ENCODE measurements at regions not wholly inside any gene's neighbourhood (a gene's known extent, or its start where the extent isn't known, plus 50 kb on each side); places are given as distances from the start of the nearest gene placed in this dataset.

DNA sequence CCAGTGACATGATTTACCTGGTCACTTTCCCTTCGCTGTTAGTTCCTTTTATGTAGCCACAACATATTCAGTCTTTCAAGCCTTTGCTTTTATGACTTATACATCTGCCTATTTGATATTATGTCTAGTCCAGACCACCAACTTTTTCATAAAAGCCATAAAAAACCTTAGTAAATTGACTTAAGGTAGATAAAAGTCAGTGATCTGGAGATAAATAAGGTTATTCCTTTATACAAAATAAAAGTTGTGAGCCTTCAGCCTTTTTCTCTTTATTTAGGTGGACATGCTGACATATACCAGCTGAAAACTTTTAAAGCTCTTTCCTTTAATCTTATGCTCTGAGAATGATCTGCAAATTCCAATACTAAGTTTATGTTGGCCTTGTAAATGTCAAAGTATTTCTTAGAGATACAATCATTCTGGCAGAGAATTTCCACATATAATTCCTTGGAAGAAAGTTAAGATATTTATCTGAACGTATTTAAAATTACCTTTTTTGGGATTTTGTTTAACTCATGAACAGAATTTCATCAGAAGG is 690.4 kb upstream of the CHORDC1 start:
- TF ChIP-seq POLR2A (IDR thresholded peaks at IDR 0.05) (no peak), EP300 (IDR thresholded peaks at IDR 0.05) (no peak)
- TF ChIP-seq, protein P1, sequence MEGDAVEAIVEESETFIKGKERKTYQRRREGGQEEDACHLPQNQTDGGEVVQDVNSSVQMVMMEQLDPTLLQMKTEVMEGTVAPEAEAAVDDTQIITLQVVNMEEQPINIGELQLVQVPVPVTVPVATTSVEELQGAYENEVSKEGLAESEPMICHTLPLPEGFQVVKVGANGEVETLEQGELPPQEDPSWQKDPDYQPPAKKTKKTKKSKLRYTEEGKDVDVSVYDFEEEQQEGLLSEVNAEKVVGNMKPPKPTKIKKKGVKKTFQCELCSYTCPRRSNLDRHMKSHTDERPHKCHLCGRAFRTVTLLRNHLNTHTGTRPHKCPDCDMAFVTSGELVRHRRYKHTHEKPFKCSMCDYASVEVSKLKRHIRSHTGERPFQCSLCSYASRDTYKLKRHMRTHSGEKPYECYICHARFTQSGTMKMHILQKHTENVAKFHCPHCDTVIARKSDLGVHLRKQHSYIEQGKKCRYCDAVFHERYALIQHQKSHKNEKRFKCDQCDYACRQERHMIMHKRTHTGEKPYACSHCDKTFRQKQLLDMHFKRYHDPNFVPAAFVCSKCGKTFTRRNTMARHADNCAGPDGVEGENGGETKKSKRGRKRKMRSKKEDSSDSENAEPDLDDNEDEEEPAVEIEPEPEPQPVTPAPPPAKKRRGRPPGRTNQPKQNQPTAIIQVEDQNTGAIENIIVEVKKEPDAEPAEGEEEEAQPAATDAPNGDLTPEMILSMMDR (IDR thresholded peaks at IDR 0.05) = no peak
- DNase-seq = no peak
- no peaks in the 10 kb centered on the region for H3K9me3 ChIP-seq
- no peaks in the 10 kb centered on the region for H3K36me3 ChIP-seq
- no peak overlapping the region for H3K27ac ChIP-seq
- intact Hi-C loops (cut with DNase I) = no loop called here
- H3K4me1 ChIP-seq (ENCODE audit: insufficient read depth) = no peaks in the 10 kb centered on the region
- no peaks in the 10 kb centered on the region for H3K27me3 ChIP-seq
- WGBS, 3 donors = 48 to 58% (median 50%) methylated on average over 2 of the region's 2 CpGs
- no peak overlapping the region for H3K4me3 ChIP-seq

- intact Hi-C loops (cut with DNase I) = no loop called here
These were observed 689.8 kb upstream of the CHORDC1 start for GRCh38 chr11:90912631-90913030.

DNA sequence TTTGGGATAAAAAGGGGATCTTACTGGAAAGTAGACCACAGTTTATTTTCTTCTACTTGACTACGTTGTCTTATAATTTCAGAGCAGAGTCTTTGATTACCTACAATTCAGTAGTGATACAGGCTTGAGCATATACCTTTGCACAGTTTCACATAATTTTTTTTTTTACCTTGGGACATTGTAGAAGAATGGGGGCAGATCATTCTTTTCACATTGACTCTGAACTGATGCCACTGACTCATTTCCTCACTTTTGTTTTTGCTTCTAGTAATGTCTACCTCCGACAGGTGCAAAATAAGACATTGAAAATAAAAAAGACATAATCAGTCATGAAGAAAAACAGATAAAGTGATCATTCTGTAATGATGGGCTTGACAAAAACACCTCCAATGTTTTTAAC is 688.3 kb upstream of the CHORDC1 start:
- TF ChIP-seq POLR2A (IDR thresholded peaks at IDR 0.05) (no peak), EP300 (IDR thresholded peaks at IDR 0.05) (no peak)
- TF ChIP-seq, protein P1 (IDR thresholded peaks at IDR 0.05) = no peak
- DNase-seq = no peak
- 87 to 90% (median 89%) methylated on average over 2 of the region's 2 CpGs for WGBS, 3 donors
- Histone ChIP-seq H3K27ac (no peak overlapping the region), H3K4me1 (ENCODE audit: insufficient read depth) (no peaks in the 10 kb centered on the region), H3K4me3 (no peak overlapping the region), H3K36me3 (no peaks in the 10 kb centered on the region), H3K9me3 (no peaks in the 10 kb centered on the region), H3K27me3 (no peaks in the 10 kb centered on the region)
- intact Hi-C loops (cut with DNase I) = no loop called here

More at GRCh38 chr11:90912631-90913030, 689.8 kb upstream of the CHORDC1 start:
- no peaks in the 10 kb centered on the region for H3K36me3 ChIP-seq
- no peaks in the 10 kb centered on the region for H3K9me3 ChIP-seq
- DNase-seq = no peak
- H3K27me3 ChIP-seq = no peaks in the 10 kb centered on the region
- WGBS, 3 donors = 94% methylated on average over 5 of the region's 5 CpGs
- TF ChIP-seq POLR2A (IDR thresholded peaks at IDR 0.05) (no peak), EP300 (IDR thresholded peaks at IDR 0.05) (no peak)
- TF ChIP-seq, protein P1 (IDR thresholded peaks at IDR 0.05) = no peak
- H3K27ac ChIP-seq = no peak overlapping the region
- no peak overlapping the region for H3K4me3 ChIP-seq
- H3K4me1 ChIP-seq (ENCODE audit: insufficient read depth) = no peaks in the 10 kb centered on the region

DNA sequence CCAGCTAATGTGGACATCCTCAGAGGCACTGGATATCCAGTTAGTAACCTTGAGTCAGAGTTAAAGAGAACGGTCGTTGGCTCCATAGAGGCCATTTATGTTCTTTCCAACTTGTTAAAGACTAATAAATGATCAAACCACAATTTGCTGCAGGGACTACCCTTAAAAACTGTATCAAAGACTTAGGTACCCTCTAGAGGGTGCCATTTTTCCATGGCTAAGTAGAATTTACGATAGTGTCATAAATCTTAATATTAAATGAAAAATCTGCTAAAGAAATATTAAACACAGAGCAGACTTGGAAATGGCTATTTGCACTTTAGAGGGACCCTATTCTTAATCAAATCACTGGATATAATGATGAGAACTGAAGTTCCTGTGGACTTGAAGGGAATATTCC is 685.2 kb upstream of the CHORDC1 start:
- WGBS, 3 donors = 59 to 72% (median 71%) methylated on average over 3 of the region's 3 CpGs
- Histone ChIP-seq H3K4me3 (no peak overlapping the region), H3K27ac (no peak overlapping the region), H3K9me3 (no peaks in the 10 kb centered on the region), H3K27me3 (no peaks in the 10 kb centered on the region), H3K36me3 (no peaks in the 10 kb centered on the region), H3K4me1 (ENCODE audit: insufficient read depth) (no peaks in the 10 kb centered on the region)
- TF ChIP-seq POLR2A (IDR thresholded peaks at IDR 0.05) = no peak
- TF ChIP-seq, protein P1 (IDR thresholded peaks at IDR 0.05) = no peak
- TF ChIP-seq EP300 (IDR thresholded peaks at IDR 0.05) = no peak
- DNase-seq = no peak
- intact Hi-C loops (cut with DNase I) = no loop called here

Measured in ovary (tissue), 7 donors.